Mesenchymal stem cell (in vitro differentiated cells and primary cell): ENCODE measurements at regions not wholly inside any gene's neighbourhood (a gene's known extent, or its start where the extent isn't known, plus 50 kb on each side); places are given as distances from the start of the nearest gene placed in this dataset.
"Not testable (repeated sequence)": the region's sequence is repeated elsewhere in the genome, so short reads cannot be mapped to it uniquely, and the experiment has no call there.

Experiments
- DNase-seq: peaks from one replicate; pipeline ENCODE4 v3.0.0-alpha.2; 2013
- H2AFZ ChIP-seq: one replicate; pipeline ENCODE4 v1.6.1; 2013; ENCODE audit warnings: low read depth, mild to moderate bottlenecking, control low read depth, inconsistent platforms, low read length, moderate library complexity
- H2AK5ac ChIP-seq: 2 replicates; pipeline ENCODE4 v1.6.1; 2013; ENCODE audit warnings: low read length, moderate library complexity, mild to moderate bottlenecking, inconsistent platforms; ENCODE audit not compliant: severe bottlenecking
- H2BK120ac ChIP-seq: one replicate; pipeline ENCODE4 v1.6.1; 2013; ENCODE audit warnings: low read depth, mild to moderate bottlenecking, inconsistent platforms, low read length, moderate library complexity
- H2BK12ac ChIP-seq, 2 experiments: one replicate each; pipeline ENCODE4 v1.6.1; 2013; ENCODE audit warnings: inconsistent platforms in 2 of 2, low read length in 2 of 2, mild to moderate bottlenecking in 2 of 2, moderate library complexity in 2 of 2, control low read depth in 1 of 2
- H2BK15ac ChIP-seq: one replicate; pipeline ENCODE4 v1.6.1; 2013; ENCODE audit warnings: mild to moderate bottlenecking, low read depth, inconsistent platforms; ENCODE audit not compliant: poor library complexity, severe bottlenecking
- H2BK5ac ChIP-seq: 2 replicates; pipeline ENCODE4 v1.6.1; 2013; ENCODE audit warnings: low read depth, mild to moderate bottlenecking, low read length, control low read depth, inconsistent platforms; ENCODE audit not compliant: poor library complexity, severe bottlenecking
- H3K14ac ChIP-seq, 2 experiments: one replicate each; pipeline ENCODE4 v1.6.1; 2013; ENCODE audit warnings: inconsistent platforms in 2 of 2, low read length in 2 of 2, control low read depth in 1 of 2, mild to moderate bottlenecking in 1 of 2, moderate library complexity in 1 of 2
- H3K18ac ChIP-seq, 2 experiments: one replicate each; pipeline ENCODE4 v1.6.1; 2013; ENCODE audit warnings: inconsistent platforms in 2 of 2, low read length in 2 of 2, control low read depth in 1 of 2, low read depth in 1 of 2, mild to moderate bottlenecking in 1 of 2
- H3K23ac ChIP-seq, 2 experiments: one replicate each; pipeline ENCODE4 v1.6.1; 2013; ENCODE audit warnings: inconsistent platforms in 2 of 2, low read length in 2 of 2, mild to moderate bottlenecking in 2 of 2, moderate library complexity in 2 of 2, control low read depth in 1 of 2
- H3K27ac ChIP-seq: 2 replicates; pipeline ENCODE4 v1.5.1; 2013; ENCODE audit warnings: mild to moderate bottlenecking, moderate library complexity, low read length, control low read depth, inconsistent platforms; ENCODE audit not compliant: poor library complexity, severe bottlenecking
- H3K27me3 ChIP-seq, 2 experiments: 2 replicates each; pipeline versions ENCODE4 v1.6.1 to v1.7.0; 2013; ENCODE audit warnings: low read length in 2 of 2, mild to moderate bottlenecking in 2 of 2, moderate library complexity in 2 of 2, control low read depth in 1 of 2, inconsistent platforms in 1 of 2; ENCODE audit not compliant: control insufficient read depth in 1 of 2, insufficient read depth in 1 of 2
- H3K36me3 ChIP-seq, 2 experiments: 2 replicates each; pipeline versions ENCODE4 v1.6.1 to v1.7.0; 2013; ENCODE audit warnings: low read length in 2 of 2, control low read depth in 1 of 2, inconsistent platforms in 1 of 2, low read depth in 1 of 2, mild to moderate bottlenecking in 1 of 2; ENCODE audit not compliant: insufficient read depth in 2 of 2, control insufficient read depth in 1 of 2
- H3K4ac ChIP-seq, 2 experiments: one replicate each; pipeline ENCODE4 v1.6.1; 2013; ENCODE audit warnings: inconsistent platforms in 2 of 2, low read length in 2 of 2, mild to moderate bottlenecking in 2 of 2, moderate library complexity in 2 of 2, control low read depth in 1 of 2, low read depth in 1 of 2
- H3K4me1 ChIP-seq: 2 replicates; pipeline ENCODE4 v1.6.1; 2013; ENCODE audit warnings: low read depth, low read length, control low read depth; ENCODE audit not compliant: control insufficient read depth, insufficient read depth
- H3K4me2 ChIP-seq: 2 replicates; pipeline ENCODE4 v1.6.1; 2013; ENCODE audit warnings: low read length, mild to moderate bottlenecking, inconsistent platforms; ENCODE audit not compliant: poor library complexity, severe bottlenecking
- H3K4me3 ChIP-seq, 2 experiments: 2 replicates each; pipeline versions ENCODE4 v1.5.1 to v1.7.0; 2013; ENCODE audit warnings: low read length in 2 of 2, mild to moderate bottlenecking in 2 of 2, control low read depth in 1 of 2, low read depth in 1 of 2; ENCODE audit not compliant: insufficient read depth in 1 of 2
- H3K79me1 ChIP-seq: replicated peaks from 2 replicates; pipeline ENCODE4 v1.6.1; 2013; ENCODE audit warnings: mild to moderate bottlenecking, control low read depth, low read length, inconsistent platforms; ENCODE audit not compliant: poor library complexity, severe bottlenecking
- H3K9ac ChIP-seq: 2 replicates; pipeline ENCODE4 v1.7.0; 2013; ENCODE audit warnings: mild to moderate bottlenecking, low read length, moderate library complexity
- H3K9me3 ChIP-seq: 2 replicates; pipeline ENCODE4 v1.7.0; 2013; ENCODE audit warnings: mild to moderate bottlenecking, low read length; ENCODE audit not compliant: control insufficient read depth
- H4K8ac ChIP-seq: one replicate; pipeline ENCODE4 v1.6.1; 2013; ENCODE audit warnings: inconsistent platforms, mild to moderate bottlenecking, low read length, moderate library complexity
- H4K91ac ChIP-seq: one replicate; pipeline ENCODE4 v1.6.1; 2013; ENCODE audit warnings: mild to moderate bottlenecking, low read length, inconsistent platforms
- WGBS: methylation state at CpG from one replicate; pipeline ENCODE4 v1.1.7; 2013; ENCODE audit warnings: mixed read lengths; 5-methylcytosine and 5-hydroxymethylcytosine counted together

DNA sequence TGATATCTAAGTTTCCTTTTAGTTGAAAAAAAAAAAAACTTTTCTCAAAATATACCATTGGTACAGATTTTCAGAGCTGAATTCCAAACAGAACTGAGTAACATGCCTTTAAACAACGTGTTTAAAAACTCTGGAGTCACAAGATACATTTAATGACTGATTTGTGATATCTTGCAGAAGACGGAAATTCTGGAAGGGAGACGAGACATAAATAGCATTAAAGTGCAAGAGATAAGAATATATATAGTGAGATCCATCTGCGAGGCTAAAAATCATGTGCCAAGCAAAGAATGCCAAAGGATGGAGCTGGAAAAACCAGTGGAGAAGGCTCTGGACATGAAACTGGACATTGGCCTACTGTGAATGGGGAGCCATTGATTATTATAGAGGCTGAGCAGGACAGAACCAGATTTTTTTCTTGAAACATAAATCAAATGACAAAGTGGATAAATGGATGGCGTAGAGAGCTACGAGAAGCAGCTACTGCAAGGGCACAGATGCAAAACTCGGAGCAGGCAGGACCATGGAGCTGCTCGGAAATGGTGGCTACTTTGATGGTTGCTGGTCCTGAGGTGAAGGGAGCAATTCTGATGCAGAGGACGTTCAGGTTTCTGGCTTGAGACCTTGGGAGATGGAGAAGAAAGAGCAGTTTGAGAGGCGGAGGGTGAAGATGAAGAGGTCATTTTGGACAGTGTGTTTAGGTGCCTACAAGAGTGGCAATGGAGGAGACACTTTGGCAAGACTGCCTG, 88.8 kb downstream of the CPN2 start:
- H3K36me3 ChIP-seq = no peaks in the 10 kb centered on the region
- no peak overlapping the region for H3K4me2 ChIP-seq
- H2BK12ac ChIP-seq = peak overlapping the region in 1 of 2 experiments; percentile 28
- H3K4me3 ChIP-seq = no peak overlapping the region
- no peak overlapping the region for H3K18ac ChIP-seq
- H2AFZ ChIP-seq = no peak overlapping the region
- H4K8ac ChIP-seq = no peak overlapping the region
- no peak overlapping the region for H2BK15ac ChIP-seq
- H2BK5ac ChIP-seq = no peak overlapping the region
- 88% methylated on average over 10 of the region's 10 CpGs for WGBS
- no peak overlapping the region for H3K23ac ChIP-seq
- H3K9ac ChIP-seq = no peak overlapping the region
- H3K79me1 ChIP-seq = no peaks in the 10 kb centered on the region
- peak overlapping the region in 1 of 2 experiments; percentile 52 for H3K4ac ChIP-seq
- H4K91ac ChIP-seq = no peak overlapping the region
- peak overlapping the region in 1 of 2 experiments; percentile 26 for H3K14ac ChIP-seq
- H3K9me3 ChIP-seq = peaks cover 3% of the 10 kb centered on the region
- peaks cover 0 to 3% of the 10 kb centered on the region in 2 experiments for H3K27me3 ChIP-seq
- H2BK120ac ChIP-seq = no peak overlapping the region
- H2AK5ac ChIP-seq = no peak overlapping the region
- H3K27ac ChIP-seq = no peak overlapping the region
- peaks cover 11% of the 10 kb centered on the region for H3K4me1 ChIP-seq
- no peak for DNase-seq

DNA sequence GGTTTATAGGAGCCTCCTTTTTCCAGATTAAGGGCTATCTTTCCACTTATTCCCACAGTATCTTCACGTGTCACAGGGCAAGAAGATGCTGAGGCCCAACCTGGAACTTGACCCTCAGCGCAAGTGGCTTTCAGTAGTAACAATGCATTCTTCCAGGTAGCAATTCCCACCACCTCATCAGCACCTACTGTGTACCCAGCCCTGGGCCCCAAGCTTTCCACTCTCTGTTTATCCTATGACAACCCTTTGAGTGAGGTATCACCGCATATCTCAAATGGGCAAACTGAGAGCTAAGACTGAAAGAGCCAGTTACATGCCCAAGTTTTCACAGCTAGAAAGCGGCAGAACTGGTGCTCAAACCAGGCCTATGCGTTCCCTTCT, 88.2 kb downstream of the CPN2 start:
- Histone ChIP-seq H3K27me3 (peaks cover 0 to 3% of the 10 kb centered on the region in 2 experiments), H3K9ac (no peak overlapping the region), H2AK5ac (no peak overlapping the region), H3K27ac (no peak overlapping the region), H2AFZ (no peak overlapping the region), H2BK5ac (no peak overlapping the region), H3K4me3 (no peak overlapping the region), H2BK120ac (no peak overlapping the region), H3K9me3 (peaks cover 3% of the 10 kb centered on the region), H3K14ac (no peak overlapping the region), H3K18ac (peak overlapping the region in 1 of 2 experiments; percentile 73), H3K4me1 (peaks cover 11% of the 10 kb centered on the region), H3K79me1 (no peaks in the 10 kb centered on the region), H2BK15ac (no peak overlapping the region), H2BK12ac (peak overlapping the region in 1 of 2 experiments; percentile 55), H4K8ac (no peak overlapping the region), H3K4me2 (no peak overlapping the region), H3K36me3 (no peaks in the 10 kb centered on the region), H3K4ac (peak overlapping the region in 1 of 2 experiments; percentile 59), H4K91ac (no peak overlapping the region), H3K23ac (no peak overlapping the region)
- no peak for DNase-seq
- WGBS = over 99% methylated on average over 5 of the region's 5 CpGs

DNA sequence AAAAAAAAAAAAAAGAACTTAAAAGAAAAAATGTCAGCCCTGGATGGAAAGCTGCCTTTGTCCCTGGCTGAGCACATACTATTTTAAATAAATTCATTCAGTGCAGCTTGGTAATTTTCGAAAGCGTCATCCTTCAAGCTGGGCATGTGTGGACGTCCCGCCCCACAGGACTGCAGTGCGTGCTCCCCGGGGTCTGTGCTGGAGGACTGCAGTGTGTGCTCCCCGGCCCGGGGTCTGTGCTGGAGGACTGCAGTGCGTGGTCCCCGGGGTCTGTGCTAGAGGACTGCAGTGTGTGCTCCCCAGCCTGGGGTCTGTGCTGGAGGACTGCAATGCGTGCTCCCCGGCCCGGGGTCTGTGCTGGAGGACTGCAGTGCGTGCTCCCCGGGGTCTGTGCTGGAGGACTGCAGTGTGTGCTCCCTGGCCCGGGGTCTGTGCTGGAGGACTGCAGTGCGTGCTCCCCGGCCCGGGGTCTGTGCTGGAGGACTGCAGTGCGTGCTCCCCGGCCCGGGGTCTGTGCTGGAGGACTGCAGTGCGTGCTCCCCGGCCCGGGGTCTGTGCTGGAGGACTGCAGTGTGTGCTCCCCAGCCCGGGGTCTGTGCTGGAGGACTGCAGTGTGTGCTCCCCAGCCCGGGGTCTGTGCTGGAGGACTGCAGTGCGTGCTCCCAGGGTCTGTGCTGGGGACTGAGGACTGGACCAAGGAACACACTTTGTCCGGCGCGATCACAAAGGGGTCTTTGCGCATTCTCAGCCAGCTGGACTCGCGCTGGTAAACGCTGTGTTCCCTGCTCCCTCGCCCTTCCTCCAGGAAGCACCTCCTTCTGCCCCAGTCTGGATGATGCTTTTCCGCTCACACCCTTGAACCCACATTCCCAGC, 86.3 kb downstream of the CPN2 start:
- peak overlapping the region; percentile 75 for H2BK120ac ChIP-seq
- not testable (repeated sequence) for H3K23ac ChIP-seq, H2BK5ac ChIP-seq, H2AFZ ChIP-seq, H3K79me1 ChIP-seq, H3K14ac ChIP-seq, H3K9me3 ChIP-seq, H3K27me3 ChIP-seq, DNase-seq, H2AK5ac ChIP-seq, H3K36me3 ChIP-seq
- peak overlapping the region in 1 of 2 experiments; percentile 89 for H3K4ac ChIP-seq
- peak overlapping the region; percentile 88 for H4K91ac ChIP-seq
- H2BK12ac ChIP-seq = peak overlapping the region; percentile 72 to 73
- peak overlapping the region; percentile 76 for H3K27ac ChIP-seq
- H3K9ac ChIP-seq = peak overlapping the region; percentile 49
- 91% methylated on average over 31 of the region's 37 CpGs for WGBS
- peak overlapping the region; percentile 75 for H2BK15ac ChIP-seq
- H3K4me2 ChIP-seq = peak overlapping the region; percentile 4
- peak overlapping the region; percentile 76 to 91 for H3K18ac ChIP-seq
- H4K8ac ChIP-seq = peak overlapping the region; percentile 96
- H3K4me1 ChIP-seq = peaks cover 11% of the 10 kb centered on the region
- peak overlapping the region in 1 of 2 experiments; percentile 54 for H3K4me3 ChIP-seq

DNA sequence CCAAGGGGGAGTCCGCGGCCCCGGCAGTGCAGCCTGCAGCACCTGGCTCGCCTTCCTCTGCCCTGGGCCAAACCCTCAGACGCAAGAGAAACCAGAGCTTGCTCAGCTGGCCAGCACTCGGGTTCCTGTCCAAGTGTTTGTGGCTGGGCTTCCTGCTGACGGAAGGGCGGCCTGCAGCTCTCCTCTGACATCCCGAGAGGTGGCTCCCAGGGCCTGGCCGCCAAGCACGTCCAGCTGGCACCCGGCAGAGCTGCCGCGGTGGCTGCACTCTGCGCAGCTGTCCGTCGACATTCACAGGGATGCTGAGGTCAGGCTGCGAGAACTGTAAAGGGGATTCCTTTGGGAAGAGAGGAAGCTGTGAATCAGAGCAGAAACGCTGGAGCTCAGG, 85.6 kb downstream of the CPN2 start:
- Histone ChIP-seq H2AFZ (no peak overlapping the region), H3K36me3 (no peaks in the 10 kb centered on the region), H2BK12ac (peak overlapping the region; percentile 55 to 59), H2BK120ac (peak overlapping the region; percentile 75), H3K23ac (no peak overlapping the region), H3K4me1 (peaks cover 13% of the 10 kb centered on the region), H3K9ac (peak overlapping the region; percentile 49), H4K91ac (peak overlapping the region; percentile 88), H2AK5ac (no peak overlapping the region), H3K18ac (peak overlapping the region; percentile 76 to 91), H3K14ac (no peak overlapping the region), H3K27me3 (peaks cover 0 to 3% of the 10 kb centered on the region in 2 experiments), H2BK15ac (peak overlapping the region; percentile 75), H3K4me3 (peak overlapping the region in 1 of 2 experiments; percentile 54), H3K27ac (peak overlapping the region; percentile 76), H2BK5ac (no peak overlapping the region), H3K4me2 (peak overlapping the region; percentile 4), H4K8ac (peak overlapping the region; percentile 96), H3K4ac (peak overlapping the region in 1 of 2 experiments; percentile 89), H3K79me1 (no peaks in the 10 kb centered on the region), H3K9me3 (no peaks in the 10 kb centered on the region)
- DNase-seq = peak; percentile 94
- WGBS = 27% methylated on average over 19 of the region's 19 CpGs
